NCI-H1048 (cell line): ENCODE measurements at regions not wholly inside any gene's neighbourhood (a gene's known extent, or its start where the extent isn't known, plus 50 kb on each side); places are given as distances from the start of the nearest gene placed in this dataset.
"Not testable (repeated sequence)": the region's sequence is repeated elsewhere in the genome, so short reads cannot be mapped to it uniquely, and the experiment has no call there.

Experiments used
- DNase-seq: peaks from one replicate; lab custom pipeline; 2025; lab: John Stamatoyannopoulos, UW

DNA sequence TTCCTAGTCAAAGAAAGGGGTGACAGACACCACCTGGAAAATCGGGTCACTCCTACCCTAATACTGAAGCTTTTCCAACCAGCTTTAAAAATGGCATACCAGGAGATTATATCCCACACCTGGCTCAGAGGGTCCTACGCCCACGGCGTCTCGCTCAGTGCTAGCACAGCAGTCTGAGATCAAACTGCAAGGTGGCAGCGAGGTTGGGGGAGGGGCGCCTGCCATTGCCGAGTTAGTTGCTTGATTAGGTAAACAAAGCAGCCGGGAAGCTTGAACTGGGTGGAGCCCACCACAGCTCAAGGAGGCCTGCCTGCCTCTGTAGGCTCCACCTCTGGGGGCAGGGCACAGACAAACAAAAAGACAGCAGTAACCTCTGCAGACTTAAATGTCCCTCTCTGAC is 127.1 kb downstream of the NXPE2 start:
- DNase-seq, result not testable (repeated sequence)

DNA sequence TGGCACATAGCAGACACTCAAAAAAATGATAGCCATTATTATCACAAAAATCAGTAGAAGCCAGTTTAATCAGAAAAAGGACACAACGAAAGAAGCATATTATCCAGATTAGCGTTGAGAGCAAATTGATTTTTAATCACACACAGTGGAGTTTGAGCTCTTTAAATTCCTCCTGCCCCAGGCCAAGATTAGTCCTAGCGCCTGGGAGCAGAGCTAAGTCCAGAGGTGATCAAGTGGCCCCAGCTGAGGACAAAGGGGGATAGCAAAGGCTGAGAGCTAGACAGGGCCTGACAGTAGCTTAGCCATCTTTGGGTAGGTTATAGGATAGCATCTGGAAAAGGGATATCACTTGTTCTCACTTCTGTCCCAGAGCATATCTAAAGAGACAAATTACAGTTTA is 133.6 kb downstream of the NXPE2 start:
- DNase-seq, result no peak

GRCh38 chr11:114812733-114813132 is 134.4 kb downstream of the NXPE2 start:
- DNase-seq, result no peak

DNA sequence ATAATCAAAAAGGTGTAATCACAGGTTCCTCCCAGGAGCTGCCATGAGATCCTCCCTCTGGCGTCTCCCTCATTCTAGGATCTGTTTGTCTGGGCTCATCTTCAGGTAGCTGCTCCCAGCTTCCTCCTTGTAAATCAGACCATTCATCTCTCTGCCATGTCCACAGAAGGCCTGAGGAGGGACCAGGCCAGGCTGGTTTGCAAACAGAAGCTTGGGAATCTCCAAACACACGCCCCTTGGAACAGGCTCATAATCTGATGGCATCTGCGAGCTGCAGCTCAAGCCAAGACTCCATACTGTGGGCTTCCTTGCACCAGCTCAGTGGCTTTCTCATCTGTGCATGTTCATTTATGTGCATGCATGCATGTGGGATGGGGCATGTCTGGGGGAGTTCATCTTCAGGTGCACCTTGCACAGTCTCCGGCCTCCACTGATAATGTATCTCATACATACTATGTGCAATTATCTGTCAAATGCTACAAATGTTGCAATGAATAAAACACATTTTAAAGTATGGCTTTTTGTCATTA is 134.9 kb downstream of the NXPE2 start:
- DNase-seq, result no peak

DNA sequence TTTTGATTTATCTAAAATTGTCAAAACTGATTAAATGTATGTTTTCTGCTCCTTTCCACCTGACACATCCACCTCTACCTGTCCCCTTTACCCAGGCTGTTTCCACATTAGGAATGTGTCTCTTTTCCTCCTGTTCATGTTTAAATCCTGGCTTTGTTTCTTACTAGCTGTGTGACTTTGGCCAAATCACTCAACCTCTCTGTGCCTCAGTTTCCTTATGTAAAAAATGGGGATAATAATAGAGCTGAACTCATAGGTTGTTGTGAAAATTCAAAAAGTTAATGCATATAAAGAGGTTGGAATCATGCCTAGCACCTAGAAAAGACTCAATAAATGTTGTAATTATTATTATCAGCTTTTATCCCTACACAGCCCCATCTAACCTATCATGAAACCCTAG is 136.8 kb downstream of the NXPE2 start:
- no peak for DNase-seq

GRCh38 chr11:114815761-114816160 is 137.4 kb downstream of the NXPE2 start:
- no peak for DNase-seq

DNA sequence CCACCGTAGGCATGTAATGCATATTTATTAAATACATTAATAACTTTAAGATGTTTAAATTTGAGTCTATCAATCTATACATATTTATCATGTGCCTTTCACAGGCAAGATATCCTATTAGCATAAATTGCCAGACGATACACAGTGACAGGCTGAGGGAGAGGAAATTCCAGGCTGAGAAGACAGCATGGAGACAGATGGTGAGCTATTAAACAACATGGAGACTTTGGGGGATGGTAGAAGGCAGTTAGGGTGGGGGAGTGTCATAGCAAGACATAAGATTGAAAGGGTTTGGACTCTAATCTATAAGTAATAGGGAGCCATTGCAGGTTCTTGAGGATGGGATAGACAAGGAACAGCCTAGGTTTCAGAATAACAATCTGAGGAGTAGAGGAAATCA is 138.5 kb downstream of the NXPE2 start:
- no peak for DNase-seq

- DNase-seq, result no peak
Observed at GRCh38 chr11:114818382-114818781, 140.1 kb downstream of the NXPE2 start.

DNA sequence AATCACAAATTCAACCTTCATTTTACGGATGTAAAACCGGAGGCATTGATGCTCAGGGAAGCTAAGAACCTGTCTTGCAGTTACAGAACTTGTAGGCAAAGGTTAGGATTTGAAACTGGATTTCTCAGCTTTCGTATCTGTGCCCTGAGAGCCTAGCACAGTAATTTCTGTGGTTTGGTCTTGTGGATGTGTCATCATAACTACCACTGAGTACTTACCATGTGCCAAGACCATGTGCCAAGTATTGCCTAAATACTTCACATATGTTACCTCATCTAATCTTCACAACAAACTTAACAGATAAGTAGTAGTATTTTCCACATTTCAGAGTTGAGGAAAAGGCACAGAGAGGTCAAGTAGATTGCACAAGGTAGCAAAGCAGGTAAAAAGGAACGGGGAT is 140.7 kb downstream of the NXPE2 start:
- DNase-seq, result no peak

DNA sequence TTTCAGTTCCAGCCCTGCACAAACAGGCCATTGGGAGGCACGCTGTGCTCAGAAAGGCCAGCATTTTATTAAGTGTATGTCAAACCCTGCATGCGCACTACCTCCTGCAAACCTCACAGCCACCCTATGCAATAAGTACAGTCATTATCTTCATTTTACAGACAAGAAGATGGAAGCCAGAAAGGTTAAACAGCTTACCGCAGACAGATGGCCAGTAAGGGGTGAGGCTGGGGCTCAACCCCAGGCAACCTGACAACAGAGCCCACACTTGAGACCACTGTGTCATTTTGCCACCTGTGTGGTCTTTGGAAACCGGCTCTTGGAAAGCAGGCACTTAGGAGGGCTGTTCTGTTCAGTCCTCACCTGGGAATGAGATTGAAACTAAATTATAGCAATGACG is 142.3 kb downstream of the NXPE2 start:
- no peak for DNase-seq

DNA sequence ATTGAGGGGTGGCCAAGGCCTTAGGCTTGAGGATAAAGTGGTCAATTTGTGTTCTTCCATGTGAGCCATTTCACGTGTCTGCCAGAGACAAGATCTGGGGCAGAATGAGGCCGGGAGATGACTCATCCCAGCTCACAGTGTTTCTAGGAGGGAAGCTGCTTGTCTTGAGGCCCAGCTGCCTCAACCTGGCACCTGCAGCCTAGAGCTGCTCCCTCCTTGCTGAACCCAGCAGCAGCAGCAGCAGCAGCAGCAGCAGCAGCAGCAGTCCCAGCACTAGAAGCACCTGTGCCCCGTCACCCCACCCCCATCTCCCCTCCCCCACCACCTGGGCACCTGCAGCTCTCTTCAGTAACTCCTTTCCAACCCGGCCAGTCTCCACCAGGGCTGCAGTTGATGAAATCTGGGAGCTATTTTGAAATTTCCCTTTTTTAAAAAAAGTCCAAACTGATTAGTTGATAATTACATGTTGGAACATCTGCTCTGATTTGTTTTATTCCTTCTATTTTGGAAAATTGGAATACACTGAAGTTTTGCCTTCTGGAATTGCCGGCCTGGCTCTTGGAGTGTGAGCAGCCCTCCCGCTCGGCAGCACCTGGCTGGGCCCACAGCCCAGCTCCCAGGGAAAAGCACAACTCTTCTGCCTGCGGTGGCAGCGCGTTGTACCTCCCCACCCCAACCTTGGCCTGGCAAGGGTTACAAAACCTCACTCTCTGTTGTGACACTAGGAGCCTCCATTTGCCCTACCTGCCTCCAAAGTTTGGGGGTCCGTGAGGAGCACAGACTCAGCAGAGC is 143.5 kb downstream of the NXPE2 start:
- DNase-seq, result no peak

DNA sequence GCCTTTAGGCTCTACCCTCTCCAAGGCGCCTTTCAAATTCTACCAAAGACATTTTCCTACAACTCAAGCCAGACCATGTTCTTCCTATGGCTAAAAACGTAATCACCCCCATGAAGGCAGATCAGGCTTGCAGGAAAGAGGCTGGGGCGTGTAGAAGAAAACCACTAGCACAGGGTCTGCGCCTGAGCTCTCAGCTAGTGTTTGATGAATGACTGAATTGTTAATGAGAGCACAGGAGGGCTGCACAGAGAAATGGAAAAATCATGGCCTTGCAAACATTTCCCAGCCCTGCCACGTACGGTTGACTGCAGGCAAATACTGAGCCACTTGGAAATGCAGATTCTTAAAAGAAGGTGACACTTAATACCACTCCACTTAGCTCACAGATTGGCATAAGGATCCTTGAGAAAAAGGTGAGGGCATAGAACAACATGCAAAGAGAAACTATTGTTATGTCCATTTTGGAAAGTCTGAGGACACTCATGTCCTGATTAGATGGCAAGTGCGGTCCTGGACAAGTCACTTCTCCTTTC is 148.6 kb downstream of the NXPE2 start:
- no peak for DNase-seq

GRCh38 chr11:114827736-114828135 is 149.4 kb downstream of the NXPE2 start:
- no peak for DNase-seq

DNA sequence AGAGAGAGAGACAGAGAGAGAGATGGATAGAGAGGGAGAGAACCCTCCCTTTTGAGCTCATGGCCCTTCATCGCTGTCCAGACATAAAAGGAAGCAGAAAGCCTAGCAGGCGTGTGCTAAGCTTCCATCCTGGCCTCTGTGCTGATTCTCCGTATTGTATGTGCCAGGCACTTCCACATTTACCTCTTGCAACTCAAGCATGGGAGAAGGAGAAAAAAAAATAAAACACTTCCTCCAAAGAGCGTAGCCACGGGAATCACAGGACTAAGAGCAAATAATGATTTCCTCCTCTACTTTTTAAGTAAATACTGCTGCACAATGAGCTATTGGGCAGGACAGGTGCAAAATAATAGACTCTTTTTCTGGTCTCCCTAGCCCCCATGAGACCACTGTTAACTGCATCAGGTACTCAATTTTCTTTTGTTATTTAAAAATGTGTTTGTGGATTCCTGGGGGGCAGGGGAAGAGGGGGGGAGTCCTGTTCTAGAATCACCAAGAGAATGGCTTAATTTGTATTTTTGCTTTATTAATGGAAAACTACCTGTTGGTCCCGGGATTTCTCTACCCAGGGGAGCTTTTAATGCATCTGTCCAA is 154.3 kb downstream of the NXPE2 start:
- no peak for DNase-seq

- DNase-seq, result no peak
Observed at GRCh38 chr11:114836161-114836560, 157.8 kb downstream of the NXPE2 start.

DNA sequence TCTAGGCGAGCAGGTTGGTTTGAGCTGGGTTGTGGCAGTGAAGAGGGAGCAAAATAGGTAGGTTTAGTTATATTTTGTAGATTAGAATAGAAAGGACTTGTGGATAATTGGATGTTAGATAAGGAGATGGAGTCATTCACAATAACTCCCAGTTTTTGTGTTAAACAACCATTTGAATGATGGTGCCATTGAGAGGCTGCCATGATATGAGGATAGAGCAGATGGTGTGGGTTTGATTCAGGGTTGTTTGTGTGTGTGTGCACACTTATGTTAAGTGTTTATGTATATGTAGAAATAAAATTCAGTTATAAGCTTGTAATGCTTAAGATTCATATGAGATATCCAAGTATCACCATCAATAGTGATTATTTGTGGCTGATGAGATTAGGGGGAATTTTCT is 166.6 kb downstream of the NXPE2 start:
- no peak for DNase-seq

DNA sequence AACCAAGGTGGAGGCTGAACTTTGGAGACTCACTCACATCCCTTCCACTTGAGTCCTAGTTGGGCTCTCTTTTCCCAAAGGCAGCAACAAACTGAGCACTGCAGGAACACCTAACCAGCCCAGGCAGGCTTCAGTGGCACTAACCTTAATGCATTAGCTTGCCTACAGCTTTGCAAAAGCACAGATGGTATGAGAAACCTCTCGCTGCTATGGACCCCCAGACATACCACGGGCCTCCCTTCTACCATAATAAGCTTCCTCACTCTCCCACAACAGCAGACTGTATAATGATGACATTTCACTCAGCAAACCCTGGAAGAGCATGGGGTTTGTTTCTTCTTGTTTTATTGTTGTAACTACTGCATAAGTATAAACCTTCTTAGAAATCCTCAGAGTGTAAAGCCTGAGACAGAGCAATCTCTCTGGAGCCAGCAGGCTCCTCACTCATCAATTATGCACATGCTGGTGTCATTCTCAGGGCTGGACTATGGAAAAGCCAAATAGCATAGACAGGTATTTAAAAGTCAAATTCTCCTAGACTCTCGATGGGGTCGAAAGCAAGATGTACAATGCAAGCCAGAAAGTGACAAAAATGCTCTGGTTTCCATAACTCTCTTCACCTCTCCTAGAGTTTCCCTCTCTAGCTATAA is 167.6 kb downstream of the NXPE2 start:
- no peak for DNase-seq

- DNase-seq, result no peak
Observed at GRCh38 chr11:114846416-114846791, 168.1 kb downstream of the NXPE2 start.

DNA sequence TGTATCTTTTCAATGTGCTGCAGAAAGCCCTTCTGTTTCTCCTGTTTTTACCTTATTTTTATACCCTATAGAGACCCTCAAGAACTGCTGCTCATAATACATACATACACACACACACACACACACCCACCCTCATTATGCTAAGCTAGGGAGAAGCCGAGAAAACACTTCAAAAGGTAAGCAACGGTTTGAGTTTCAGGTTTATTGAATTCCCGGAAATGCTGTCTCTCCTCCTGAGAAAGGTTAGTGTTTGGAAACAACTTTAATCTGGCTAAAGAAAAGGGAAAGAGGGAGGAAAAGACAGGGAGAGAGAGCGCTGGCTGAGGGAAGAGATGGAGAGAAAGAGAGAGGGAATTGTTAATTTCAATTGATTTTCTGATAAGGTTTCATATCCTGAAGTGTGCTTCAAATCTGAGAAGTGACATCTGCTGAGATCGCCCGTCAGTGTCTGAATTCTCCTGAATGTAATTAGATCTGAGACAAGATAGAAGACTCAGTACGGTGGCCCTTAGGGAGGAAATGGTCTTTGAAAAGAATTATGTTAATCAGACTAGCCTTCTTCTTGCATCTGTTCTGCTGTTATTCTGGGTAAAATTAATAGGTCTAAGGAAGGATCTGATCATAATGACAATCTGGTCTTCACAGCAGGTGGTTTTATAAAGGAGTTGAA is 169.1 kb downstream of the NXPE2 start:
- no peak for DNase-seq

GRCh38 chr11:114848027-114848426 is 169.7 kb downstream of the NXPE2 start:
- no peak for DNase-seq

DNA sequence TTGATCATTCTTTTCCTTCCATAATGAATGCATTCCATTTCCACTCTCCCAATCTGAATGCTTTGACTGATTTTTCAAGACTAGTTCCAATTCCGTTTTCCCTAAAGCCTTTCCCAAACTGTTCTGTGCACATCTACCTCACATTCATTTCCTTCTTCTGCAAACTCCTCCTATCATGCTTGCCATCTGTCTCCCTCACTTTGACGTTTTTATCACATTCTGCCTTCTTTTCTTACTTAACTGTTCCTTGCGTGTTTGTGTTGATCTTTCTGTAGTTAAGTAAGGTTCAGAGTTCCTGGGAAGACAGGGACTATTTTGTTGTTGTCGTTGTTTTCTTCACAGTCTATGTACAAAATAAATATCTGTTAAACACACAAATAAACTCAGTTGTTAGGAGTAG is 179.0 kb downstream of the NXPE2 start:
- no peak for DNase-seq

DNA sequence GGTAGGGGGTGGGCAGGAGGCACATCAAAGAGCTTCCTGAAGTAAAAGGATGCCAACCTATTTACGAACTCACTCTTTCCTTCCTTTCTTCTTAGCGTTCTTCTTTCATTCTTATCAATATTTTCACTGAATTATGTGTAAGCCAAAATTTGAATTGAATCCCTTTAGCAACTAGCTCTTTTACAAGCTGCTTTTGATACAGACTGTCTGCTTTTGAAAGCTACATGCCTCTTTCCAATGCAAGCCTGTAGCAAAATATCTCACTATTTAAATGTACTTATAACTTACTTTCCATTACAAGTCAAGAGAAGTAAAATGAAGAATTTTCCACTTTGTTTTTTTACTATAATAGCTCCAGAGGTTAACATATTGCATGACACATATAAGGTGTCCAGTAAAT is 186.6 kb downstream of the NXPE2 start:
- no peak for DNase-seq
